Neural cell (in vitro differentiated cells): ENCODE measurements at regions not wholly inside any gene's neighbourhood (a gene's known extent, or its start where the extent isn't known, plus 50 kb on each side); places are given as distances from the start of the nearest gene placed in this dataset.

Source experiments
- EP300 ChIP-seq: fragments of 450-650 bp; conservative IDR thresholded peaks from 2 replicates; pipeline ENCODE4 v1.6.1; 2014; ENCODE audit warnings: antibody characterized with exemption, mild to moderate bottlenecking, moderate library complexity; ENCODE audit not compliant: poor library complexity, severe bottlenecking
- RAD21 ChIP-seq: fragments of 450-650 bp; conservative IDR thresholded peaks from 2 replicates; pipeline ENCODE4 v1.6.1; 2014; ENCODE audit warnings: antibody characterized with exemption, mild to moderate bottlenecking, moderate library complexity
- REST ChIP-seq: IDR thresholded peaks from 2 replicates; pipeline ENCODE4 v1.6.1; 2012; ENCODE audit warnings: borderline replicate concordance
- TAF1 ChIP-seq: IDR thresholded peaks from 2 replicates; pipeline ENCODE4 v1.6.1; 2012; ENCODE audit warnings: low read depth
- TF ChIP-seq, protein P1 (sequence below): fragments of 450-650 bp; IDR thresholded peaks from 2 replicates; pipeline ENCODE4 v1.5.1; 2014; ENCODE audit warnings: antibody characterized with exemption, mild to moderate bottlenecking, moderate library complexity; ENCODE audit not compliant: poor library complexity, severe bottlenecking

- TF ChIP-seq, protein P1, sequence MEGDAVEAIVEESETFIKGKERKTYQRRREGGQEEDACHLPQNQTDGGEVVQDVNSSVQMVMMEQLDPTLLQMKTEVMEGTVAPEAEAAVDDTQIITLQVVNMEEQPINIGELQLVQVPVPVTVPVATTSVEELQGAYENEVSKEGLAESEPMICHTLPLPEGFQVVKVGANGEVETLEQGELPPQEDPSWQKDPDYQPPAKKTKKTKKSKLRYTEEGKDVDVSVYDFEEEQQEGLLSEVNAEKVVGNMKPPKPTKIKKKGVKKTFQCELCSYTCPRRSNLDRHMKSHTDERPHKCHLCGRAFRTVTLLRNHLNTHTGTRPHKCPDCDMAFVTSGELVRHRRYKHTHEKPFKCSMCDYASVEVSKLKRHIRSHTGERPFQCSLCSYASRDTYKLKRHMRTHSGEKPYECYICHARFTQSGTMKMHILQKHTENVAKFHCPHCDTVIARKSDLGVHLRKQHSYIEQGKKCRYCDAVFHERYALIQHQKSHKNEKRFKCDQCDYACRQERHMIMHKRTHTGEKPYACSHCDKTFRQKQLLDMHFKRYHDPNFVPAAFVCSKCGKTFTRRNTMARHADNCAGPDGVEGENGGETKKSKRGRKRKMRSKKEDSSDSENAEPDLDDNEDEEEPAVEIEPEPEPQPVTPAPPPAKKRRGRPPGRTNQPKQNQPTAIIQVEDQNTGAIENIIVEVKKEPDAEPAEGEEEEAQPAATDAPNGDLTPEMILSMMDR: no peak
- TF ChIP-seq EP300 (no peak), REST (no peak), TAF1 (no peak), RAD21 (no peak)
Measured at GRCh38 chr18:38284972-38285371, 719.4 kb upstream of the CELF4 start.
